ENCODE measurements at regions not wholly inside any gene's neighbourhood (a gene's known extent, or its start where the extent isn't known, plus 50 kb on each side); places are given as distances from the start of the nearest gene placed in this dataset.

DNA sequence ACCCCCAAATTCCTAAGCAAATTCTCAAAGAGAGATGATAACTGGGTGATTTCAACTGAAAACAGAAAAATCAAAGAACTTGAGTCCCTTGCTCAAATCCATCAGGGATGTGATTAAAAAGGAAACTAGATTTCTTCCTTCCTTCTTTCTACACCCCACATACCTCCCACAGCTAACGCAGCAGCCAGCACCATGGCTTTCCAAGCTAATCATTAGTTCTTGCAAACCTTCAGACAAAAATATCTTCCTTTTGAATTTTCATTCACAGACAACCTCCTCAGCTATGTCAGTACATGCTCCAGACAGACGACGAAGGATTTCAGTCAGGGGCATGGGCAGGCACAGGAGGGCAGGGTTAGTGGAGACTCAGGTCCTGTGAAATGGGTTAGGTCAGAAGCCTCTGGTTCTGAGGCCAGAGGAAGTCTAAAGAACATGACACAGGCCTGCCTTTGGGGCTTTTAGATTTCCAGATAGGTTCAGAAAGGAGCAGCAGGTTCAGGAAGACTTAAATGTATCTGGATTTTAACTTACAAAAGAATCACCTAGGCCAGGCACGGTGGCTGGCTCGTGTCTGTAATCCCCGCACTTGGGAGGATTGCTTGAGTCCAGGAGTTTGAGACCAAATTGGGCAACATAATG, 173.7 kb upstream of the NFIB start:
- TF ChIP-seq CTCF (IDR thresholded peaks at IDR 0.05 in 8 of 11, conservative IDR thresholded peaks at IDR 0.05 in 3 of 11) (no peak), POLR2A (IDR thresholded peaks at IDR 0.05) (no peak)
